Esophagus muscularis mucosa (tissue), 4 donors: ENCODE measurements at regions not wholly inside any gene's neighbourhood (a gene's known extent, or its start where the extent isn't known, plus 50 kb on each side); places are given as distances from the start of the nearest gene placed in this dataset.

Experiments used
- DNase-seq: peaks from one replicate; pipeline ENCODE4 v3.0.0-alpha.2; 2017; ENCODE audit errors: extremely low spot score
- H3K27ac ChIP-seq, 4 donors: fragments of 200-600 bp; sonication (generic); replicated peaks in 1 of 4; 1 replicate in 3 of 4; 2 replicates in 1 of 4; pipeline ENCODE4 v1.5.1; 2016 to 2019; ENCODE audit warnings: mild to moderate bottlenecking in 1 of 4
- H3K27me3 ChIP-seq, 4 donors: fragments of 200-600 bp; sonication (generic); one replicate each; pipeline versions ENCODE4 v1.5.1 to v1.6.0; 2016 to 2019
- H3K36me3 ChIP-seq, 4 donors: fragments of 200-600 bp; sonication (generic); one replicate each; pipeline ENCODE4 v1.5.1; 2016 to 2019
- H3K4me1 ChIP-seq, 4 donors: fragments of 200-600 bp; sonication (generic); one replicate each; pipeline ENCODE4 v1.5.1; 2016 to 2019
- H3K4me3 ChIP-seq, 4 donors: fragments of 200-600 bp; sonication (generic); 1 replicate in 2 of 4; 2 replicates in 2 of 4; pipeline ENCODE4 v1.5.1; 2016 to 2019; ENCODE audit warnings: mild to moderate bottlenecking in 4 of 4, moderate library complexity in 1 of 4
- H3K9me3 ChIP-seq, 4 donors: fragments of 200-600 bp; sonication (generic); 1 replicate in 3 of 4; 2 replicates in 1 of 4; pipeline ENCODE4 v1.5.1; 2016 to 2019
- CTCF ChIP-seq, 3 experiments: fragments of 200-600 bp in 2 of 3; fragments of 450-650 bp in 1 of 3; sonication (generic) in 2 of 3; IDR thresholded peaks; one replicate each; pipeline ENCODE4 v1.5.1; 2017 to 2019; ENCODE audit warnings: antibody characterized with exemption in 3 of 3, mild to moderate bottlenecking in 2 of 3, moderate library complexity in 1 of 3
- EP300 ChIP-seq: sonication (generic); formaldehyde crosslinking; IDR thresholded peaks from one replicate; pipeline ENCODE4 v1.6.1; 2017; ENCODE audit warnings: antibody characterized with exemption
- POLR2A ChIP-seq: fragments of 450-650 bp; IDR thresholded peaks from one replicate; pipeline ENCODE4 v1.6.1; 2017; ENCODE audit warnings: antibody characterized with exemption, moderate library complexity, mild to moderate bottlenecking, low read depth
- POLR2AphosphoS5 ChIP-seq, 2 donors: sonication (generic); formaldehyde crosslinking; IDR thresholded peaks; one replicate each; pipeline ENCODE4 v1.6.1; 2017; ENCODE audit warnings: antibody characterized with exemption in 2 of 2
- WGBS: methylation state at CpG from one replicate; pipeline ENCODE4 v1.1.5; 2018; 5-methylcytosine and 5-hydroxymethylcytosine counted together
- intact Hi-C: fragments of 100-400 bp; cut with DNase I; formaldehyde crosslinking; loops from one replicate; pipeline ENCODE4 v1.15.1; 2023

GRCh38 chr6:105810922-105811482 lies 275.1 kb upstream of the PRDM1 start:
- TF ChIP-seq POLR2A, result no peak
- no peak for TF ChIP-seq CTCF (IDR thresholded peaks at IDR 0.05)
- no peak for TF ChIP-seq EP300
- TF ChIP-seq POLR2AphosphoS5 (IDR thresholded peaks at IDR 0.05), result no peak
- H3K27me3 ChIP-seq, result no peaks in the 10 kb centered on the region
- 95% methylated on average over 3 of the region's 3 CpGs for WGBS
- no peak overlapping the region for H3K4me3 ChIP-seq
- no peaks in the 10 kb centered on the region for H3K36me3 ChIP-seq
- H3K9me3 ChIP-seq, result no peaks in the 10 kb centered on the region
- no peak for DNase-seq
- intact Hi-C loops, result no loop called here
- H3K27ac ChIP-seq, result no peak overlapping the region
- peaks cover 11 to 20% (median 19%) of the 10 kb centered on the region in 4 donors for H3K4me1 ChIP-seq

- DNase-seq, result no peak
- H3K4me1 ChIP-seq, result peaks cover 11 to 20% (median 19%) of the 10 kb centered on the region in 4 donors
- intact Hi-C loops, result no loop called here
- H3K4me3 ChIP-seq, result no peak overlapping the region
- no peak overlapping the region for H3K27ac ChIP-seq
- H3K27me3 ChIP-seq, result no peaks in the 10 kb centered on the region
- H3K36me3 ChIP-seq, result no peaks in the 10 kb centered on the region
- no peak for TF ChIP-seq POLR2AphosphoS5 (IDR thresholded peaks at IDR 0.05)
- no peak for TF ChIP-seq EP300
- no peak for TF ChIP-seq CTCF (IDR thresholded peaks at IDR 0.05)
- no peak for TF ChIP-seq POLR2A
- WGBS, result 34% methylated on average over 4 of the region's 4 CpGs
- H3K9me3 ChIP-seq, result no peaks in the 10 kb centered on the region
Measured at GRCh38 chr6:105810105-105810921, 275.8 kb upstream of the PRDM1 start.

GRCh38 chr6:105808571-105808970 lies 277.6 kb upstream of the PRDM1 start:
- intact Hi-C loops, result no loop called here
- WGBS, result 88% methylated on average over 2 of the region's 2 CpGs

GRCh38 chr6:105807905-105808304 lies 278.2 kb upstream of the PRDM1 start:
- Histone ChIP-seq H3K4me1 (peaks cover 11 to 20% (median 19%) of the 10 kb centered on the region in 4 donors), H3K9me3 (no peaks in the 10 kb centered on the region), H3K27ac (no peak overlapping the region), H3K4me3 (no peak overlapping the region), H3K36me3 (no peaks in the 10 kb centered on the region), H3K27me3 (no peaks in the 10 kb centered on the region)
- WGBS, result 89% methylated on average over 4 of the region's 4 CpGs
- TF ChIP-seq EP300 (no peak), POLR2AphosphoS5 (IDR thresholded peaks at IDR 0.05) (no peak), CTCF (IDR thresholded peaks at IDR 0.05) (no peak)
- intact Hi-C loops, result no loop called here
- no peak for DNase-seq

More at GRCh38 chr6:105808571-105808970, 277.6 kb upstream of the PRDM1 start:
- Histone ChIP-seq H3K4me3 (no peak overlapping the region), H3K27me3 (no peaks in the 10 kb centered on the region), H3K36me3 (no peaks in the 10 kb centered on the region), H3K9me3 (no peaks in the 10 kb centered on the region), H3K27ac (no peak overlapping the region), H3K4me1 (peaks cover 11 to 20% (median 19%) of the 10 kb centered on the region in 4 donors)
- no peak for DNase-seq
- TF ChIP-seq POLR2AphosphoS5 (IDR thresholded peaks at IDR 0.05) (no peak), CTCF (IDR thresholded peaks at IDR 0.05) (no peak), POLR2A (no peak), EP300 (no peak)
